LHCN-M2 (cell line): ENCODE measurements at regions not wholly inside any gene's neighbourhood (a gene's known extent, or its start where the extent isn't known, plus 50 kb on each side); places are given as distances from the start of the nearest gene placed in this dataset.

Experiments used
- DNase-seq: peaks from one replicate; pipeline ENCODE4 v3.0.0-alpha.2; 2012; ENCODE audit warnings: low read depth

DNA sequence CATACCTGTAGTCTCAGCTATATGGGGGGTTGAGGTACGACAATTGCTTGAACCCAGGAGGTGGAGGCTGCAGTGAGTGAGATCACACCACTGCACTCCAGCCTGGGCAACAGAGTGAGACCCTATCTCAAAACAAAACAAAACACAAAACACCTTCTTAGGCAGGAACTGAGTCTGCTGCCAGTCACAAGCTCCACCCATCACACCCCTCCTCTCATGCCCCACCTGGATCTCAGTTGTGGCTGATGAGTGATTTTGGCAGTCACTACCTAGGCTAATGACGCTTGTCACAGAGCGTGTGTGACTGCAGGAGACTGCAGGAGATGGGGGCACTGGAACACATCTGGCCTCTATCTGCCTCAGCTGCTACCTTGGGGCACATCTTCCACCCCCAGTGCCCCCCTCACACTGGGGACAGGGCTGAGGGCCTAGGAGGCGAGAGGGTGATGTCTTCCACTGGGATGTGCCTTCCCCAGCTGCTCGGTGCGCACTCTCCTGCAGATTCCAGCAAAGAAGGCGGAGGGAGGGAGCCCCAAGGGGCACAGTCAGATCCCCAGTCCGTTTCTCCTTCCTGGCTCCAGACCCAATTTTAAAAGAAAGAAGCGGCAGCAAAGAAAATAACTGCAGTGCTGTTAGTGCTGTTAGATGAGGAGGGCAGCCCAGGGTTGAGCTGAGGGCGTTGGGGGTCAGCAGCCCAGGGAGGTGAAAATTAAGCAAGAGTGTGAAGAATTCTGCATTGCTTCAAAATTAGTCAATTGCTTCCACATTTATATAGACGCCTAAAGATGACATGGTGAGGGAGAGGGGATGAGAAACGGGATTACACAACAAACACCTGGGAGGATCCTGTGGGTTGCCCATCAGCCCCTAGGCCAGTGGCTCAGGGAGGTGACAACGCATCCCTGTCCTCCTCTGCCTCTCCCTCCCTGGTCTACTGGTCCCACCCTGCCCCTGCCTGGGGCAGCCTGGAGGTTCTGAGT lies 143.6 kb upstream of the HAAO start:
- DNase-seq, result no peak

DNA sequence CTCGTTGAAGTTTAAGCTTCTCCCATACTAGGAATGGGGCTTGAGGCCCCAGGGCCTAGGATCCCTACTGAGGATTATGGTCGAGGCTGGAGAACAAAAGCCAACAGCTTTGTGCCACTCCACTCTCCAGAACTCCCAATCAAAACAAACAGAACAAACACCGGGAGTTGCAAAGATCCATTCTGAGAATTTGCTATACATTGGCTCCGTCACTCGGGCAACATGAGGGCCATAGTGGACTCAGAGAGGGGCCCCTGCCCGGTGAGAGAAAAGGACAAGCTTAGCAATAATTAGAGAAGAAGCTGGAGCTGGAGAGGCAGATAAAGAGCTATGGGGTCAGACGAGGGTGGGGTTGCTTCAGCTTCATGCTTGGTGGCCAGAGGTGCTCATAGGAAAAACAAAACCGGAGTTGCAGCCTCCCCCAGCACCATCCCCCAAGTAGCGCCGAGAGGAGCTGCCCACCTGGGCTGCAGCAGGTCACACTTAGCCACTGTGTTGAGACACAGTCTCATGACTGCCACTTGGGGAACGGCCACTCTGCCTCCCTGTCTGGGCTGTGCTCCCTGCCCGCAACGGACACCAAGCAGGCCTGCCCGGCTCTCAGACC lies 142.3 kb upstream of the HAAO start:
- DNase-seq, result no peak

DNA sequence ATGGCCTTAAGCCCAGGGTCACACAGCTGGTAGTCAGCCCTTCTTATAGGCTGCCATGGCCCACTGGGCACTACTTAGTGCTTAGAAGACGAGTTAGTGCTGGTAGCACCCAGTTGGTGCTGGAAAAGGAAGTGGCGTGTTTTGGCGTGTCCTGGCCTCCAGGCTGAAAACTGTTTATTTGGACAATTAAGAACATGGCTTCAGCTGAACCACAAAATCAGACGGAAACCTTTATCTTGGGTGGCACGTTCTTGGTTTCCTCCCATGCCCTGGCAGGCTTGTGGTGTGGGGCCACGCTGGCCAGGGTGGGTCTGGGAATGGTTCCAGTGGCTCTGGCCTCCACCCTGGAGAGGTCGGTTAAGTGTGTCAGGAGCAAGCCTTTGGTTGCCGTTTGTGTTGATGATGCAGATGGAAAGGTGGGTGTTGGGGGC lies 141.5 kb upstream of the HAAO start:
- DNase-seq, result no peak

DNA sequence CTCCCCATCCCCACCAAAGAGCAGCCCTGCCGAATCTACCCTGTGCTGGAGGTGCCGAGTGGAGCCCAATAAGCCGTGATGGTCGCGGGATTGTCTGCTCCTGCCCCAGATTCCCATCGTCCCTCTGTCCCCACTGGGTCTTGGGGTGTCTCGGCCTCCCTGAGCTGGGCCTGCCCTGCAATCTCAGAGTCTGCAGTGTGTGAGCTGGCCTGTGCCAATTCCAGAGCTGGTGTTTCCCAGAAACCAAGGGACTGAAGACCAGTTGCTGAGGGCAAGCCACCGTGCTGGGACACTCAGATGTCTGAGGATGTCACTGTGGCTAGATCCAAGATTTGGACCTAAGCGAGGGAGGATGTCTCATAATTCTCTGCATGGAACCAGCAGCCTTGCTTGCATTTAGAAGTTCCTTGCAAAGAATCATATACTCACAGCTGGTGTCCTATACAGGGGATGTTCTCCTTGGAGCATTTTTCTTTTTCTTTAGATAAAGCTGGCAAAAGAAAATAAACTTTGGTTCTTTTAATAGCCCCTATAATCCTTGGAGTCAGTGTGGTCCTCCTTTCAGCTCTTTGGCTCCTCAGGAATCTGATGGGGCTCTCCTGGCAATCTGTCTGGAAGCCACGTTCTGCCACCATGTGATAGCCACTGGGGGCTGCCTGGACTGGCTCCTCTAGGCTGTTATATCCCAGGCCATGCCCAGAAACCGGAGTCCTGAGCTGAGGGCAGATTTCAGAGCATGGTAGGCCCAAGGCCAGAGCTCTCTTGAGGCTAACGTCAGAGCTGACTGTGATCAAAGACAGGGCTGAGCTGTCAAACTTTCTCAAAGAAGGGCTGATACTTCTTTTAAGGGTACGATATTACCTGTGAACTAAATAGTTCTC lies 140.1 kb upstream of the HAAO start:
- DNase-seq, result no peak

DNA sequence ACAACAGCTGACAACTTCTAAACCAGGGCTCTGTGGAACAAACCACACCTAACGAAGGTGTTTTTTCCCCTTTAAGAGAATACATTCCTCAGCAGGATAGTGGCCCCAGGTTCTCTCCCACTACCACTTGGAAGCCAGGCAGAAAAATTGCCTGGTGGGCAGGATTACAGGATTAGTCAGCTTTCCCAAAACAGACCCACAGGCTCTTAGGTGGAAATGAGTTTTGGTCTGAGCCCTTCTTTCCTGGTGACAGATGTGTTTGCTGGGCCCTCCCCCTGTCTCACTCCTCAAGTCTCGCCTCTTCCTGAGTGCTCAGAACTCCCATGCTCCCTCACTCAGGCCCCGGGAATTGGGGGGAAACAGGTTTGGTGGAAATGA lies 139.4 kb upstream of the HAAO start:
- DNase-seq, result no peak

DNA sequence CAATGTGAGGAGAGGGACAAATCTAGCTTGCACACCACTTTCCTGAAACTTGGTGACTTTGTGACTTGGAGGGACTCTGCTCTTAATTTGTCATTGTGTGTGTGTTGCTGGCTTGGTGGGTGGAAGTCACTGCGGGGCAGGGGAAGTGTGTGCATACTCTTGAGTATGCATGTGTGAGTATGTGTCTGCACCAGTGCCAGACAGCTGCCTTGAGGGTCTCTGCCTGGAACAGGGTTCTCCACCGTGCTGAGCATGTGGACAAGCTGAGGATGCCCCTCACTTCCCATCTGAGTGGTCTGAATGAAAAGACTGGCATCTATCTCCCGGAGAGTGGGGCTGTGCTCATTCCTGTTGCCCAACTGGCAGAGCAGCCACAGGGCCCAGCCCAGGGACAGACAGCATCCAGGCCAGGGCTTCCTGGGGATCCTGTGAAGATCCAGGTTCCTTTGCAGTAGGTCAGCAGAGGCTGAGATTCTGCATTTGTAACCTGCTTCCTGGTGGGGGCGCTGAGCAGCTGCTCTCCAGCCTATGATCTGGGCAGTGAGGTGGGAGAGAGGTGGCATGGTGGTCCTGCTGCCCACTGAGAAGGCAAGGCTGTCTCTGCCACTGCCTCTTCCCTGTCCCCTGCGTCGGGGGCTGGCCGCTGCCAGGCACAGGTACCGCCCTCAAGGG lies 138.9 kb upstream of the HAAO start:
- DNase-seq, result peak; percentile 22

DNA sequence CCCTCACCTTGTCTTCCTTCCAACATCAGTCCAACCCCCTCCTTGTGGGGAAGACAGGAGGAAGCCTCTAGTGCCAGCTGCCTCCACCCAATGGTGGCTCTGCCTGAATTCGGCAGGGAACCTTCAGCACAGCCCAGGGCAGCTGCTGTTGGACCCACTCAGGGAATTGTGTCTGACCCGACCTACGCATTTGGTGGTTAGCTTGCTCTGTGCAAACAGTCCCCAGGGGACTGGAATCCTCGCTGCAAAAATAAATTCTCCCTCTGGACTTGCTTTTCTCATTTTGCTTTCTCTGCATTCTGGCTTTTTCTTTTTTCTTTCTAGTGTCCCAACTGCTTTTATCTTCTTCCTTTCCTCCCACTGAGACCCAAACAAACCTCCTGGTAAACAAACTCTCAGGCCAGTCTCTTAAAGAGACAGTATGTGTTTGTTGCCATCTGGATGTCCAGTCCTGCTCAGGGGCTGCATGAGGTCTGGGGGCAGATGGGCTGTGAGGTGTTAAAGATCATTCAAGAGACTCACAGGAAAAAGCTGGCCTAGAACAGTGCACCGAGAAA lies 137.7 kb upstream of the HAAO start:
- peak; percentile 90 for DNase-seq

DNA sequence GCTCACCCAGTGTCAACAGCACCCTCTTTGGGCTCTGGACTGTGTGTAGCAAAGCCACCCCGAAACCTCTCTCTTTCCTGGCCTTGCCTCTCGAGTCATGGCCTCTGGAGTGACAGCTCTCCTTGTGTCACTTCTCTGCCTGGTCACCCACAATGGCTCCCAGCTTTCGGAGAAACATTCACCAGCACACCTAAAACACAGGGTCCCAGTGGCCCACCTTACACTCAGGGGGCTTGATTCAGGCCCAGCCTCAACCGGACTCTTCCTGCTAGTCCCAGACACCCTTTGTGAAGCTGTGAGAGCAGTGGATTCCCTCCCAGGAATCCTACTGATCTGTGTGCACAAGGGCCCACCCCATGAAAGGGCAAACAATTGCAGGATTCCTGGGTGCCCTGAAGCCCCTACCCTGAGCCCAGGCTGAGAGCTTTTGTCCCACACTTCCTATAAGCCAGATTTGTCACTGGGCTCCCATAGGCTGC lies 137.2 kb upstream of the HAAO start:
- no peak for DNase-seq

DNA sequence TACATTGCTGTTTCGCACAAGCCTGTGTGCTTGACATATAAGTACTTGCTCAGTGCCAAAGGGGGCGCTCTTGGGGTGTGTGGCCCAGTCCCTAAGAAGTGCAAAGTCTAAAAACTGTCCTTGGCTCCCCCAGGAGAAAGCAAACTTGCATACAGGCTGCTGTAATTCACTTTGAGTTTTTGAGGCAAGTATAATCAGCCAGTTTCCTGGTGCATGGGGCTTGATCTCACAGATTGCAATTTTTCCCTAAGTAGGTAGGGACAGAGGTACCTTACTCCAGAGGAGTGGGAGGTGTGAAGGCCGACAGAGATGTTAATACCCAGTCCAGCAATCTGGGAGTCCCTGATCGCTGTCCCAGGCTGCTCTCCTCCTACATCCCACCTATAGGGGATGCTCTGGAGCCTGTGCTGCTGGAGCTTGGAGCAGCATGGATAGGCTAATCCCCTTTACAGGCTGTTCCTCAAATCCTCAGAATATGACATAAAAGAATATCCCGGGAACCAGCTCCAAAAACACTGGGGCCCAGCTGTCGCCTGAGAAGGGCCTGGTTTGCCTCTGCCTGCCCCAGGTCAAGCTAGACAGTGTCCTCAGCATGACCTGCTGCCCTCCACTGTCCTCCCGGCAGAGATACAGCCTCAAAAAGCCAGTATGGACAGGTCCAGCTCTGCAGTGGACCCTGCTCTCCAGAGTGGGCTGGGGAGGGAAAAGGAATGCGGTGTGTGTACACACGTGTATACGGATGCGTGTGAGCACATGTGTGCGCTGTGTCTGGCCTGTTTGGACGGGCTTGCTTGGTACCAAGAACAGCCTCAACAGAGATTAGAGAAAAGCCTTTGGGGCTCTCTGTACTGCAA lies 136.5 kb upstream of the HAAO start:
- peak; percentile 71 for DNase-seq

DNA sequence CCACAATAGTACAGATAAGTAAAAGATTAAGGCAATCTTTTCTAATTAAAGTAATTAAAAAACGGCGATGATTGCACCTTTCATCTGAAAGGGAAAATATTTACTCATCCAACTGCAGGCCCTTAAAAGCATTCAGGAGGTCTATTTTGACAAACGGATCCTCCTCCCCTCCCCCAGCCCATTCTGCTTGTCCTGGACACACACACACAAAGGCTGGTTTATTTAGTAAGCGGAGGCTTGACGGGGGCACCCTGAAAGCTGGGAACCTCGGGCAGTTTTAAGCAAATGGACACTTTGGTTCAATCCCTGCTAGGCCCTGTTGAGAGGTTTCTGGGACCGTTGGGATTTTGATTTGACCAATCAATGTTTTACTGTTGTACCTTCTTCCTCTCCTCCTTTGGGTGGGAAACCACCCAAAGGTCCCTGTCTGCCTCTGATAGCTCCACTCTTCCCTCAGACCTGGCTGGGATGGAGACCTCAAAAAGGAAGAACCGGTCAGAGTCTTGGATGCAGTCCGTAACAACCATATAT lies 135.8 kb upstream of the HAAO start:
- no peak for DNase-seq

DNA sequence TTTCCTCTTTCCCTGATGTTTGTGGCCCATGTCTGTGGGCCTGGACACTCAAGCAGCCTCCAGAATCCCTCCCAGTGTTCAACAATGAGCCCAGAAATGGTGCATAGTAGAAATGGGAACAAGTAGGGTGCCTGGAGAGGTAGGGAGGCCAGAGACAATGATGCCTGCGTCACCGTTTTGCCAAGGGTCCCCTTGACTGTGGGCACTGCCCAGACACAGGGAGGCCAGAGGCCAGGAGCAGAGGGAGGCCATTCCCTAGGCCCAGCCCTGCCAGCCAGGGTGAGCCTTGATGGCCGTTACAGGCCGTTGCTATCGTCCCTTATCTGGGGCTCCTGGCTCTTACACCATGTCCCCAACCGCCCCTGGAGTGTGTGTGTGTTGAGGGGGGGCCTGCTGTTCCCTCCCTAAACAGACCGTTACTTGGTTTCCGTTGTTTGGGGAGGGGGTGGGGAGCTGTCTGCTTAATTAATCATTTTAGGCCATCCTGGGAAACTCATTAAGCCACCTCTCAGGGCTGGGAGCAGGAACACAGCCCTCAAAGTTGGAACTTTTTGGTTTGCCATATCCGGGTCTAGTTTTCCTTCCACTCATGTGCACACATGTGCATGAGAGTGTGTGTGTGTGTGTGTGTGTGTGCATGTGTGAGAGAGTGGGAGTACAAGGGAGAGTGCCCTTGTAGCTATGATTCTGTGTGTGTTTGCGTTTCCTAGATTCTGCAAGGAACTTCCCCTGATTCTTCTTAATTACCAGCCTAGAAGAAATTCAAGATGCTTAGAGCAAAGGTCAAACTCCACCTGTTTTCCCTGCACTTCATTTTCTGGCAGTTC lies 135.2 kb upstream of the HAAO start:
- DNase-seq, result peak; percentile 46

DNA sequence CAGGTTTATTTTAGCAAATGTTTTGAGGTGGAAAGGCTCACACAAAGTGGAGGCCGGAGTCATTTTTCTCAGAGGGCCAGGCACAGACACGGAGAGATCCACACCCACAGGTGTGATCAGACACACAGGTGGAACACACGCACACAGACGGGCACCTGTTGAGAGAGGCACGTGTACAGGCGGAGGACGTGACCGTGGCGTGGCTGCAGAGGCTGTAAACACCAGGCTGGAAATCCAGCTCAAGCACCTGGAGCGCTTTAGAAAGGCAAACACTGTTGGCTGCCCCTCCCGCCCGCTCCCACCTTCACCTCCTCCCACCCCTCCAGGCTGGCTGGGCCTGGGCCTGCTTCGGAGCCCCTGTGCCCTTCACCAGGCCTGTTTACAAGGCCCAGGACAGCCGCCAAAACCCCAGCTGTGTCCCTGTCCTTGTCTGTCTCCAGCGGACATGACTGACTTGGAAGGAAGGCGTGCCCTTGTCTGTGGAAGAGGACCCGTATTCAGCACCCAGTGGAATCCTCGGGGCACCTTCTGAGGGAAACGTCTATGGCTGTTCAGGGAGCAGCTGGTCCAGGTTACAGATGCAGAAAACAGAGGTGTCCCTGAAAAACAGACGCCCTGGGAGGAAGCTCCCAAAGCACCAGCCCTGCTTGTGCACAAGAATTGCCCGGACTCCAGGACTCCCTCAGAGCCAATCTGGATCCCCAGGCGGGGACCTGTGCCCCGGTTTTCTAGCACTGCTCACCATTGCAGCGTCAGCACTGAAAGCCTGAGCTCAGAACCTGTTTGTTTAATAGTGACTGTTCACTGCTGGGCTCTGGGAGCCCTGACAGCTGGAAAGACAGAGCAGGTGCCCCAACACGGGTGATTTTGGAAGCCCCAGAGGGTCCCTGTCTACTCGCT lies 134.3 kb upstream of the HAAO start:
- DNase-seq, result no peak

DNA sequence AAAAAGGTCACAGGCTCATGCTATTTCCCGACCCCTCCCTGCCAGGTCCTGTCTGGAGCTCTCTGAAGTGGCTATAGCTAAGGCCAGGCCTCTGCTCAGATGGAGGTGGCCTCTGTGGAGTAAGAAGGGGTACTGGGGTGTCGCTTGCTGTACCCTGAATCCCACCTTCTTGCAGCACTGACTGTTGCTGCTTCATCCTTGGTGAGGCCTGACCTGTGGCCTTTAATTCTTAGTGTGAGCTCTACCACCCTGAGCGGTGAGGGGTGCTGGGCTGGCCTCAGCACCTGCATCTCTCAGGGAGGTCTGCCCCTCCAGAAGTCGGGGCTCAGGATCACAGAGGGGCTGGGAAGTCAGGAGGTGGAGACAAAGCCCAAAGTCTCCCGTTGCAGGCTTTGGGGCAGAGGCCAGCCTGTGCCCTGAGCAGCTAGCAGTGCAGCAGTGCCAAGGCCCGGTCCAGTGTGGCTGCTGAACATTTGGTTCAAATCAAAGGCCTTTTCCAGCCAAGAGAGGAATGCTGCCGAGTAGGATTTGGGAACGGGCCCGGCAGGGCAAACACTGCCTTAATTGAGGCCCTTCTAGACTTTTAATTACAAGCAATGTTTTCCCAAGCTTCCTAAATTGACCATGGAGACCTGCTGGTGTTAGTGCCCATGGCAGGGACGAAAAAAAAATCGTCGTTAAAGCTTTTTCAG lies 133.5 kb upstream of the HAAO start:
- no peak for DNase-seq

DNA sequence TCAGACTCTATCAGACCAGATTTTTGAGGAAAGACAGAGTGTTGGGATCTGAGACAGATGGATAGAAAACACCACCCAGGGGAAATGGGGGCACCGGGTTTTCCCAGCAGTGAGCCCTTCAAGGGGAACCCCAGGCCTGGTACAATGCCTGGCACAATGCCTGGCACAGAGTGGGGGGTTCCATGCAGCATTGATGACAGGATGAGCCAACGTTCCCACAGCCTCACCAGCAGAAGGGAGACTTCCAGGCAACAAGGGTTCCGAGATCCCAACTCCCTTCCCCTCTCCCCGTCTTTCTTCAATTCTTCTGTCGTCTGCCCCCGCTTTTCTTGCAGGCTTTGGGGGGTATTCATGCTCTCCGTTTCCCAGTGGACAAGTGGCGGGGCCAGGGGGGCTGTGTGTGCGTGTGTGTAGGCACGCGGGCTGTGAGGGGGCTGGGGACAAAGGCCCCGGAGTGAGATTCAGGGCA lies 132.1 kb upstream of the HAAO start:
- peak; percentile 63 for DNase-seq

DNA sequence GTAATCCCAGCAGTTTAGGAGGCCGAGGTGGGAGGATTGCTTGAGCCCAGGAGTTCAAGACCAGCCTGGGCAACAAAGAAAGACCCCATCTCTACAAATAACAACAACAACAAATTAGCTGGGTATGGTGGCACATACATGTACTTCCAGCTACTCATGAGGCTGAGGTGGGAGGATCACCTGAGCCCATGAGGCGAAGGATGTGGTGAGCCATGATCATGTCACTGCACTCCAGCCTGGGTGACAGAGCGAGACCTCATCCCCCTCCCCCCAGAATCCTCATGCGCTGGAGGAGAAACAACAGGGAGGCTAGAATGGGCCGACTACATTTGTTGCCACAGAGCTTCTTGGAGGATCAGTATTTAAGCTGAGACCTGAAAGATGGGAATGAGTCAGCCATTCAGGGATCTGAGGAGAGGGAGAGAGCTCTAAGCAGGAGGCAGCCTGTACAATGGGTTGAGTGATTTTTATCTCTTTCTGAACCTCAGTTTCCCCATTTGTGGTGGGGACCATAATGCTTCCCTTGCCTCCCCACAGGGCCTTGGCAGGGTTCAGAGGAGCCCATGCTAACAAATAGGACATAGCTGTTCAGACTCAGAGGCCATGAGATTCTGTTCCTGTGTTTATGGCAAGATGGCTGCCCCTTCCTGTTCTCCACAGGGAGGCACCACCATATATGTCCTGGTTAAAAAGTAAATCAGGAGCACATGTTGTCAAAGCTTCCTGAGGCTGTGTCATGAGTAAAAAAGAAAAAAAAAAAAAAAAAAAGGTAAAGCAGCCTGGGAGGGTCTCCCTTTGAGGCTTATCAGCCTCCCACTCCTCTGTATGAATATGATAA lies 131.4 kb upstream of the HAAO start:
- DNase-seq, result peak; percentile 32
